ENCODE measurements at regions not wholly inside any gene's neighbourhood (a gene's known extent, or its start where the extent isn't known, plus 50 kb on each side); places are given as distances from the start of the nearest gene placed in this dataset.

DNA sequence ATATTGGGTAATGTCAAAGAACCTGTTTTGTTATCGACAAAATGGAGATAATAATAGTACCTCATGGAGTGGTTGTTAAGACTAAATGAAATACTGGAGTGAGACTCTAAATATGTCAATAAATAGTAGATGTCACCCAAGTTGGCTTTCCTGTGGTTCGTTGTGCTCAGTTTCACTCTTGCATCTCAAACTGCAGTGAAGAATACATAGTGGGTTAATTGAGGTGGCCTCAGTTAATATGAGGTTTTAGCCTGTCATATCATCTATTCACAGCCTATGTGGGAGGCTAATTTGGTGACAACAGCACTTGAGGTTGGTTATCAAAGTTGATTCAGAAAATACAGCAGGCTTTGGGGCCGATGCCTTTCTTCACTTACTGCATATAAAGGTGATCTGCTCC lies 485.5 kb upstream of the SUCLG2 start:
- no peak for DNase-seq (ENCODE audit: low read depth, low spot score)
- intact Hi-C loops (cut with micrococcal nuclease) (no loop called here), dilution Hi-C loops (cut with MboI; ENCODE audit: extremely low pct_ligation_motif_present, low sequenced_read_pairs) (no loop called here)
- Histone ChIP-seq H3K4me1 (ENCODE audit: control insufficient read depth, extremely low read depth, insufficient read depth, low read length) (no peaks in the 10 kb centered on the region), H3K9me3 (replicated peaks; ENCODE audit: control insufficient read depth, insufficient read depth, low read length) (no peaks in the 10 kb centered on the region), H3K9me1 (replicated peaks; ENCODE audit: control insufficient read depth, extremely low read depth, insufficient read depth, low read length) (no peaks in the 10 kb centered on the region), H3K27ac (ENCODE audit: insufficient read depth, low read depth, low read length) (no peak overlapping the region), H4K20me1 (replicated peaks; ENCODE audit: control insufficient read depth, extremely low read depth, insufficient read depth, low read length) (no peaks in the 10 kb centered on the region), H3K9ac (replicated peaks; ENCODE audit: extremely low read depth, insufficient read depth, low read length) (no peak overlapping the region), H3K27me3 (ENCODE audit: control insufficient read depth in 2 of 2, insufficient read depth in 2 of 2, low read length in 2 of 2) (no peaks in the 10 kb centered on the region), H3K4me2 (ENCODE audit: insufficient read depth, low read length) (no peak overlapping the region), H3K79me2 (ENCODE audit: control insufficient read depth, insufficient read depth, low read length) (no peaks in the 10 kb centered on the region), H3K4me3 (replicated peaks in 1 of 3; ENCODE audit: insufficient read depth in 1 of 3, low read depth in 1 of 3, low read length in 3 of 3) (no peak overlapping the region), H2AFZ (ENCODE audit: low read depth, low read length) (no peak overlapping the region), H3K36me3 (ENCODE audit: control insufficient read depth in 2 of 2, extremely low read depth in 1 of 2, insufficient read depth in 2 of 2, low read length in 2 of 2) (no peaks in the 10 kb centered on the region)
- BruUV-seq (replicated peaks) = no TSS peak
- POLR2A ChIA-PET = no interaction called here
- CTCF ChIA-PET = no interaction called here
- no peak for FAIRE-seq
- TF ChIP-seq MYC (IDR thresholded peaks at IDR 0.05; ENCODE audit: low read depth, low read length) (no peak), POLR2AphosphoS5 (IDR thresholded peaks at IDR 0.05; ENCODE audit: insufficient read depth, low read depth, low read length) (no peak), GATA2 (IDR thresholded peaks at IDR 0.05; ENCODE audit: insufficient read depth, insufficient read length, low read depth, low read length) (no peak), POLR2A (IDR thresholded peaks at IDR 0.05; ENCODE audit: low read depth, low read length) (no peak), EZH2 (IDR thresholded peaks at IDR 0.05; ENCODE audit: borderline replicate concordance, low read depth, low read length, severe bottlenecking) (no peak), FOS (IDR thresholded peaks at IDR 0.05; ENCODE audit: borderline replicate concordance, insufficient read depth, low read length) (no peak), JUN (IDR thresholded peaks at IDR 0.05; ENCODE audit: borderline replicate concordance, insufficient read depth, insufficient read length, low read depth) (no peak)
- TF ChIP-seq, protein P1, sequence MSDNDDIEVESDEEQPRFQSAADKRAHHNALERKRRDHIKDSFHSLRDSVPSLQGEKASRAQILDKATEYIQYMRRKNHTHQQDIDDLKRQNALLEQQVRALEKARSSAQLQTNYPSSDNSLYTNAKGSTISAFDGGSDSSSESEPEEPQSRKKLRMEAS (IDR thresholded peaks at IDR 0.05; ENCODE audit: insufficient read depth, insufficient read length) = no peak
- TF ChIP-seq, protein P2, sequence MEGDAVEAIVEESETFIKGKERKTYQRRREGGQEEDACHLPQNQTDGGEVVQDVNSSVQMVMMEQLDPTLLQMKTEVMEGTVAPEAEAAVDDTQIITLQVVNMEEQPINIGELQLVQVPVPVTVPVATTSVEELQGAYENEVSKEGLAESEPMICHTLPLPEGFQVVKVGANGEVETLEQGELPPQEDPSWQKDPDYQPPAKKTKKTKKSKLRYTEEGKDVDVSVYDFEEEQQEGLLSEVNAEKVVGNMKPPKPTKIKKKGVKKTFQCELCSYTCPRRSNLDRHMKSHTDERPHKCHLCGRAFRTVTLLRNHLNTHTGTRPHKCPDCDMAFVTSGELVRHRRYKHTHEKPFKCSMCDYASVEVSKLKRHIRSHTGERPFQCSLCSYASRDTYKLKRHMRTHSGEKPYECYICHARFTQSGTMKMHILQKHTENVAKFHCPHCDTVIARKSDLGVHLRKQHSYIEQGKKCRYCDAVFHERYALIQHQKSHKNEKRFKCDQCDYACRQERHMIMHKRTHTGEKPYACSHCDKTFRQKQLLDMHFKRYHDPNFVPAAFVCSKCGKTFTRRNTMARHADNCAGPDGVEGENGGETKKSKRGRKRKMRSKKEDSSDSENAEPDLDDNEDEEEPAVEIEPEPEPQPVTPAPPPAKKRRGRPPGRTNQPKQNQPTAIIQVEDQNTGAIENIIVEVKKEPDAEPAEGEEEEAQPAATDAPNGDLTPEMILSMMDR (IDR thresholded peaks at IDR 0.05; ENCODE audit: extremely low read depth in 1 of 2, insufficient read depth in 1 of 2, low read depth in 1 of 2, low read length in 2 of 2) = no peak

Measured in endothelial cell of umbilical vein (primary cell).